Effector memory CD8-positive, alpha-beta T cell (primary cell): ENCODE measurements at regions not wholly inside any gene's neighbourhood (a gene's known extent, or its start where the extent isn't known, plus 50 kb on each side); places are given as distances from the start of the nearest gene placed in this dataset.

Experiments used
- ATAC-seq: fragments of 150-1000 bp; cut with Tn5 transposase; replicated peaks from 2 replicates; pipeline ENCODE4 v1.10.0; 2021; ENCODE audit warnings: mild to moderate bottlenecking, moderate library complexity
- DNase-seq, 3 experiments: peaks; one replicate each; pipeline ENCODE4 v3.0.0; 2021
- H3K27ac Mint-ChIP-seq, 2 donors: one replicate each; pipeline ENCODE4 v1.8.0; 2022; ENCODE audit warnings: mild to moderate bottlenecking in 2 of 2, mixed read lengths in 2 of 2, moderate library complexity in 2 of 2
- H3K27me3 Mint-ChIP-seq, 2 donors: one replicate each; pipeline ENCODE4 v1.8.0; 2022; ENCODE audit warnings: mixed read lengths in 2 of 2
- H3K36me3 Mint-ChIP-seq: one replicate; pipeline ENCODE4 v1.8.0; 2022; ENCODE audit warnings: mild to moderate bottlenecking, moderate library complexity, mixed read lengths; ENCODE audit not compliant: insufficient read depth
- H3K4me1 Mint-ChIP-seq, 2 donors: one replicate each; pipeline ENCODE4 v1.8.0; 2022; ENCODE audit warnings: low read depth in 2 of 2, mixed read lengths in 2 of 2
- H3K4me3 Mint-ChIP-seq, 2 donors: one replicate each; pipeline ENCODE4 v1.8.0; 2022; ENCODE audit warnings: mild to moderate bottlenecking in 2 of 2, mixed read lengths in 2 of 2, moderate library complexity in 2 of 2
- H3K9me3 Mint-ChIP-seq, 2 donors: one replicate each; pipeline ENCODE4 v1.8.0; 2022; ENCODE audit warnings: mixed read lengths in 2 of 2

- no peak overlapping the region for H3K4me3 Mint-ChIP-seq
- DNase-seq (no peak), ATAC-seq (no peak)
- H3K9me3 Mint-ChIP-seq, result no peaks in the 10 kb centered on the region
- H3K27me3 Mint-ChIP-seq, result no peaks in the 10 kb centered on the region
- H3K36me3 Mint-ChIP-seq, result peaks cover 33% of the 10 kb centered on the region
- peak overlapping the region in 1 of 2 donors; percentile 60 for H3K27ac Mint-ChIP-seq
- H3K4me1 Mint-ChIP-seq, result peaks cover 0 to 4% of the 10 kb centered on the region in 2 donors
Observed at GRCh38 chr1:219993554-219994433, 52.5 kb downstream of the EPRS1 start.

- DNase-seq, result no peak
- peaks cover 32% of the 10 kb centered on the region for H3K36me3 Mint-ChIP-seq
- H3K27me3 Mint-ChIP-seq, result no peaks in the 10 kb centered on the region
- peaks cover 0 to 4% of the 10 kb centered on the region in 2 donors for H3K4me1 Mint-ChIP-seq
- H3K9me3 Mint-ChIP-seq, result no peaks in the 10 kb centered on the region
- peak overlapping the region; percentile 1 to 15 for H3K27ac Mint-ChIP-seq
- no peak overlapping the region for H3K4me3 Mint-ChIP-seq
- no peak for ATAC-seq
Observed at GRCh38 chr1:219991919-219992318, 54.4 kb downstream of the EPRS1 start.

- Mint-ChIP-seq H3K27me3 (no peaks in the 10 kb centered on the region), H3K27ac (peak overlapping the region in 1 of 2 donors; percentile 1), H3K9me3 (no peaks in the 10 kb centered on the region), H3K4me3 (no peak overlapping the region), H3K4me1 (peaks cover 0 to 4% of the 10 kb centered on the region in 2 donors), H3K36me3 (peaks cover 37% of the 10 kb centered on the region)
- no peak for ATAC-seq
- DNase-seq, result no peak
Observed at GRCh38 chr1:219991511-219991810, 54.8 kb downstream of the EPRS1 start.

- no peaks in the 10 kb centered on the region for H3K9me3 Mint-ChIP-seq
- peaks cover 0 to 4% of the 10 kb centered on the region in 2 donors for H3K4me1 Mint-ChIP-seq
- peaks cover 38% of the 10 kb centered on the region for H3K36me3 Mint-ChIP-seq
- DNase-seq (no peak), ATAC-seq (no peak)
- H3K4me3 Mint-ChIP-seq, result no peak overlapping the region
- H3K27ac Mint-ChIP-seq, result peak overlapping the region in 1 of 2 donors; percentile 1
- no peaks in the 10 kb centered on the region for H3K27me3 Mint-ChIP-seq
Observed at GRCh38 chr1:219990782-219991510, 55.4 kb downstream of the EPRS1 start.

- ATAC-seq (no peak), DNase-seq (no peak)
- Mint-ChIP-seq H3K4me3 (no peak overlapping the region), H3K27me3 (no peaks in the 10 kb centered on the region), H3K9me3 (no peaks in the 10 kb centered on the region), H3K4me1 (no peaks in the 10 kb centered on the region), H3K36me3 (peaks cover 44% of the 10 kb centered on the region), H3K27ac (no peak overlapping the region)
Observed at GRCh38 chr1:219989766-219990165, 56.5 kb downstream of the EPRS1 start.

GRCh38 chr1:219988818-219989217 is 57.5 kb downstream of the EPRS1 start:
- Mint-ChIP-seq H3K4me3 (no peak overlapping the region), H3K4me1 (no peaks in the 10 kb centered on the region), H3K27ac (no peak overlapping the region), H3K9me3 (no peaks in the 10 kb centered on the region), H3K27me3 (no peaks in the 10 kb centered on the region), H3K36me3 (peaks cover 39% of the 10 kb centered on the region)
- DNase-seq (no peak), ATAC-seq (no peak)

- no peaks in the 10 kb centered on the region for H3K9me3 Mint-ChIP-seq
- DNase-seq (no peak), ATAC-seq (no peak)
- no peaks in the 10 kb centered on the region for H3K27me3 Mint-ChIP-seq
- no peaks in the 10 kb centered on the region for H3K4me1 Mint-ChIP-seq
- peaks cover 44% of the 10 kb centered on the region for H3K36me3 Mint-ChIP-seq
- no peak overlapping the region for H3K4me3 Mint-ChIP-seq
- H3K27ac Mint-ChIP-seq, result peak overlapping the region; percentile 39 to 53
Observed at GRCh38 chr1:219988387-219988786, 57.9 kb downstream of the EPRS1 start.

GRCh38 chr1:219987325-219987724 is 59.0 kb upstream of the SLC30A10 start:
- Mint-ChIP-seq H3K9me3 (no peaks in the 10 kb centered on the region), H3K4me3 (no peak overlapping the region), H3K27ac (no peak overlapping the region), H3K27me3 (no peaks in the 10 kb centered on the region), H3K36me3 (peaks cover 49% of the 10 kb centered on the region), H3K4me1 (no peaks in the 10 kb centered on the region)
- ATAC-seq, result no peak
- DNase-seq, result no peak

GRCh38 chr1:219985169-219985568 is 56.8 kb upstream of the SLC30A10 start:
- Mint-ChIP-seq H3K27ac (no peak overlapping the region), H3K4me1 (no peaks in the 10 kb centered on the region), H3K9me3 (no peaks in the 10 kb centered on the region), H3K36me3 (peaks cover 68% of the 10 kb centered on the region), H3K4me3 (no peak overlapping the region), H3K27me3 (no peaks in the 10 kb centered on the region)
- ATAC-seq (no peak), DNase-seq (no peak)
